Esophagus squamous epithelium (tissue), 4 donors: ENCODE measurements at regions not wholly inside any gene's neighbourhood (a gene's known extent, or its start where the extent isn't known, plus 50 kb on each side); places are given as distances from the start of the nearest gene placed in this dataset.

Experiments
- CTCF ChIP-seq, 6 experiments: fragments of 450-650 bp in 4 of 6; fragments of 200-600 bp in 2 of 6; sonication (generic) in 2 of 6; IDR thresholded peaks; one replicate each; pipeline ENCODE4 v1.5.1; 2016 to 2019; ENCODE audit warnings: antibody characterized with exemption in 6 of 6, mild to moderate bottlenecking in 4 of 6, moderate library complexity in 4 of 6
- POLR2A ChIP-seq, 4 donors: fragments of 450-650 bp; IDR thresholded peaks; one replicate each; pipeline ENCODE4 v1.6.1; 2017; ENCODE audit warnings: antibody characterized with exemption in 4 of 4, mild to moderate bottlenecking in 4 of 4, moderate library complexity in 3 of 4

- TF ChIP-seq CTCF (IDR thresholded peaks at IDR 0.05) (no peak), POLR2A (IDR thresholded peaks at IDR 0.05) (no peak)
Observed at GRCh38 chr7:153457746-153458145, 594.5 kb upstream of the DPP6 start.
